Stomach (tissue), 4 donors: ENCODE measurements at regions not wholly inside any gene's neighbourhood (a gene's known extent, or its start where the extent isn't known, plus 50 kb on each side); places are given as distances from the start of the nearest gene placed in this dataset.
"Not testable (repeated sequence)": the region's sequence is repeated elsewhere in the genome, so short reads cannot be mapped to it uniquely, and the experiment has no call there.

Experiments used
- CTCF ChIP-seq, 7 experiments: fragments of 450-650 bp in 4 of 7; fragments of 200-600 bp in 3 of 7; sonication (generic) in 3 of 7; IDR thresholded peaks; one replicate each; pipeline ENCODE4 v1.5.1; 2016 to 2019; ENCODE audit warnings: antibody characterized with exemption in 7 of 7, control low read depth in 2 of 7, mild to moderate bottlenecking in 1 of 7
- POLR2A ChIP-seq, 4 donors: fragments of 450-650 bp; IDR thresholded peaks; one replicate each; pipeline ENCODE4 v1.6.1; 2016; ENCODE audit warnings: antibody characterized with exemption in 4 of 4, control low read depth in 2 of 4, mild to moderate bottlenecking in 1 of 4, moderate library complexity in 1 of 4
- POLR2AphosphoS5 ChIP-seq, 3 donors: sonication (generic); formaldehyde crosslinking; IDR thresholded peaks; one replicate each; pipeline ENCODE4 v1.6.1; 2016; ENCODE audit warnings: antibody characterized with exemption in 3 of 3

- not testable (repeated sequence) for TF ChIP-seq POLR2A, POLR2AphosphoS5, CTCF (IDR thresholded peaks at IDR 0.05)
Observed at GRCh38 chr7:83263442-83264034, 100.9 kb upstream of the PCLO start.
